ENCODE measurements at regions not wholly inside any gene's neighbourhood (a gene's known extent, or its start where the extent isn't known, plus 50 kb on each side); places are given as distances from the start of the nearest gene placed in this dataset.

- Histone ChIP-seq H3K4me1 (no peaks in the 10 kb centered on the region), H3K4me3 (no peak overlapping the region), H3K27me3 (replicated peaks in 1 of 7) (no peaks in the 10 kb centered on the region), H3K9me3 (peaks cover 0 to 45% (median 32%) of the 10 kb centered on the region in 8 donors), H3K36me3 (no peaks in the 10 kb centered on the region), H3K27ac (no peak overlapping the region)
- no peak for TF ChIP-seq CTCF (IDR thresholded peaks at IDR 0.05 in 8 of 11, conservative IDR thresholded peaks at IDR 0.05 in 3 of 11)
- no peak for TF ChIP-seq POLR2A (IDR thresholded peaks at IDR 0.05)
- TF ChIP-seq POLR2AphosphoS5 (IDR thresholded peaks at IDR 0.05) = no peak
- intact Hi-C loops (cut with DNase I; ENCODE audit: low total_unique reads) = no loop called here
- WGBS, 5 donors = 64 to 72% (median 69%) methylated on average over 3 of the region's 3 CpGs
- no peak for DNase-seq
Measured at GRCh38 chr16:73781297-73781696, 515.3 kb upstream of the PSMD7 start.

DNA sequence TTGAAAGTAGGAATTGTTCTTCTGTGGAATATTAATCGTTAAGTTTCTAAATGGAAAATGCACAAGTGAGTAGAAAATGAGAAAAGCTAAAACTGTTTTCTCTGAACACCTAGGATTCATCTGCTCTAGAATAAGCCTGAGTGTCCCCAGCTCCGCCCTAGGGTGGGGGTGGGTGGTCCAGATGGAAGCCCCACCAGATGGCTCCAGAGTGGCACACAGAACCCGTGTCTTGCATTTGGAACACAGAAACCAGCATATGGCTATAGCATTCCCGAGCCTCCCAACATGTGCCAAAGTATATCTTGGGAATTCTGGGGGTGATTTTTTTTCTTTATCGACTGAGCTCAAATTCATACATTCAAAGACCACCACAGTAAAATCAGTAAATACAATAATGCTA is 517.7 kb upstream of the PSMD7 start:
- WGBS, 5 donors = 74 to 92% (median 82%) methylated on average over 5 of the region's 5 CpGs
- TF ChIP-seq POLR2AphosphoS5 (IDR thresholded peaks at IDR 0.05) (no peak), CTCF (IDR thresholded peaks at IDR 0.05 in 8 of 11, conservative IDR thresholded peaks at IDR 0.05 in 3 of 11) (no peak), POLR2A (IDR thresholded peaks at IDR 0.05) (no peak)
- H3K27ac ChIP-seq = no peak overlapping the region
- no peak for DNase-seq
- peaks cover 0 to 22% (median 13%) of the 10 kb centered on the region in 8 donors for H3K9me3 ChIP-seq
- no peaks in the 10 kb centered on the region for H3K36me3 ChIP-seq
- no peaks in the 10 kb centered on the region for H3K4me1 ChIP-seq
- no peak overlapping the region for H3K4me3 ChIP-seq
- intact Hi-C loops (cut with DNase I; ENCODE audit: low total_unique reads) = no loop called here
- H3K27me3 ChIP-seq (replicated peaks in 1 of 7) = no peaks in the 10 kb centered on the region

DNA sequence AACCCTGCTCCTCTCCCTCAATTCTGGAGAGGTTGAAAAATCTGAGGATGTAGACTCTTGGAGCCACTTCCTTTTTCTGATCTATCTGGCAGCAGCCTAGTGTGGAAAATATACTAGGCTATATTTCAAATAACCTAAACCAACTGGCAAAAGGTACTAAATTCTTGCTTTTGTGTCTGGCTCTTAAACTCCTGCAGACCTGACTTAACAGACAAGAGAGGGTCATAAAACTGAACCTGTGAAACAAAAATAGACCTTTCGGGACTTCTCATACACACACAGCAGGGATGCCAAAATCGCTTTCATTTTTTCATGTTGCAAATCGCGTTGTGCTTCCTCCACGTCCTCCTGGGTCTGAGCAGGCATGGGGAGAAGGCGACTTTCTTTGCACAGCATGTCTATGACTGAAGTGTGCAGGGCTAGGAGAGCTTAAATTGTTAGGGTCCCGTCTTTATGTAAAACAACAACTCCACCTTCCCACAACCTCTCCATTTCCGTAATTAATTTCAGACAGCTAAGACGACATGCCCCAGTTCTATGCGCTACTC is 520.7 kb upstream of the PSMD7 start:
- Histone ChIP-seq H3K4me3 (no peak overlapping the region), H3K4me1 (no peaks in the 10 kb centered on the region), H3K36me3 (no peaks in the 10 kb centered on the region), H3K27ac (no peak overlapping the region), H3K27me3 (replicated peaks in 1 of 7) (no peaks in the 10 kb centered on the region), H3K9me3 (no peaks in the 10 kb centered on the region)
- TF ChIP-seq CTCF (IDR thresholded peaks at IDR 0.05 in 8 of 11, conservative IDR thresholded peaks at IDR 0.05 in 3 of 11) = no peak
- no peak for TF ChIP-seq POLR2A (IDR thresholded peaks at IDR 0.05)
- no peak for TF ChIP-seq POLR2AphosphoS5 (IDR thresholded peaks at IDR 0.05)
- intact Hi-C loops (cut with DNase I; ENCODE audit: low total_unique reads) = no loop called here
- DNase-seq = no peak
- WGBS, 5 donors = 65 to 78% (median 70%) methylated on average over 10 of the region's 10 CpGs

DNA sequence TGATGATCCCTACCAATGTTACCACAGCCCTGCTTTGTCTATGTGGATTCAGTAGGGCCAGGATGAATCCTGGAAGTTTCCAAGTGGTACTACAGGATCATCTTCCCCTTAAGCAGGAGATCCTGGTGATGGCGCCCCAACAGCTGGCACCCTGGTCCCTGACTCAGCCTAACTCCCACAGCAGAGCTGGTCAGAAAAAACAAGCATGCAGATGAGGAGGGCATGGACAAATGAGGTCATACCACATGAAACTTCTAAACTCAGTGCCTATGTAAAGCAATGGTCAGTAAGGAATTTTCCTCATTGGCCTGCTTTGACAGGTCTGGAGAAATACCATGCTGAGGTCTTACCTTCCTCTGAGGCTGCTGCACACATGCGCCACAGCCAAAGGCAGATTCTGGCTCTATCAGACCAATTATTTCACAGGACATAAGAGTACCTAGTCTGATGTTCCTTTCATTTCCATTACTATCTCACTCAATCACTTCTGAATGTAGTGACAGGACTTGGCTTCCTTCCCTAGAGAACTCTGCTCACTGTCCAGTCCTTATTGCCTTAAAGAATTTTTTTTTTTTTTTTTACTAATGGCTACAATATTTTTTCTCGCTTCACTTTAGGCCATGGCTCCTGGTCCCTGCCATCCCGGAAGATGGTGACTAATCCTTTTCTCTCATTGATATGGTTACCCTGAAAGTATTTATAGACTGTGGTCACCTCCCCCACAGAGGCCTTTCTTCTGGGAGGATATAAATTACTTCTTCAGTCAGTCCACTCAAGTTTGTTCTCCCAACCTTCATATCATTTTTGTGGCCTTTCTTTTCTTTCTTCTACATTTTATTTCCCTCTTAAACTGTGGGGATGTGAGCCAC is 525.2 kb upstream of the PSMD7 start:
- intact Hi-C loops (cut with DNase I; ENCODE audit: low total_unique reads) = no loop called here
- 84 to 93% (median 88%) methylated on average over 4 of the region's 4 CpGs for WGBS, 5 donors

More for the DNA sequence above, 525.2 kb upstream of the PSMD7 start:
- Histone ChIP-seq H3K4me1 (no peaks in the 10 kb centered on the region), H3K36me3 (no peaks in the 10 kb centered on the region), H3K27me3 (replicated peaks in 1 of 7) (no peaks in the 10 kb centered on the region), H3K9me3 (peaks cover 0 to 3% (median 0%) of the 10 kb centered on the region in 8 donors), H3K4me3 (no peak overlapping the region), H3K27ac (no peak overlapping the region)
- TF ChIP-seq POLR2A (IDR thresholded peaks at IDR 0.05) (no peak), POLR2AphosphoS5 (IDR thresholded peaks at IDR 0.05) (no peak), CTCF (IDR thresholded peaks at IDR 0.05 in 8 of 11, conservative IDR thresholded peaks at IDR 0.05 in 3 of 11) (no peak)
- no peak for DNase-seq

Measured in spleen (tissue), 11 donors.